SK-N-SH (cell line): ENCODE measurements at regions not wholly inside any gene's neighbourhood (a gene's known extent, or its start where the extent isn't known, plus 50 kb on each side); places are given as distances from the start of the nearest gene placed in this dataset.
A peak's percentile ranks its signal among the peaks of the same experiment; 100 is the strongest.

ENCODE experiments used
- CTCF ChIA-PET: fragments of 300-600, 350-600 bp; formaldehyde crosslinking; extraction: SDS; loops from one replicate; lab custom pipeline; 2021; lab: Yijun Ruan, JAX
- POLR2A ChIA-PET: fragments of 350-600 bp; sonication (Branson Sonifier 250); formaldehyde crosslinking; extraction: SDS; loops from one replicate; lab custom pipeline; 2020; ENCODE audit warnings: antibody characterized with exemption, inconsistent platforms; lab: Yijun Ruan, JAX
- DNase-seq: peaks from one replicate; pipeline ENCODE4 v3.0.0; 2012
- H2AFZ ChIP-seq: fragments of 200-600 bp; sonication (generic); 2 replicates; pipeline ENCODE4 v1.8.1; 2016; ENCODE audit warnings: antibody characterized with exemption, mild to moderate bottlenecking, low read depth
- H3F3A ChIP-seq: fragments of 200-600 bp; sonication (generic); replicated peaks from 2 replicates; pipeline ENCODE3; 2016; ENCODE audit warnings: antibody characterized with exemption, mild to moderate bottlenecking; ENCODE audit not compliant: insufficient read depth
- H3K27ac ChIP-seq, 2 experiments: fragments of 200-500 bp in 1 of 2; fragments of 200-600 bp in 1 of 2; sonication (Bioruptor generic) in 1 of 2; sonication (generic), shearing (Covaris generic) in 1 of 2; 2 replicates each; pipeline versions ENCODE4 v1.5.1 to v1.6.1; 2014 to 2016; ENCODE audit warnings: low read depth in 2 of 2, inconsistent platforms in 1 of 2, low read length in 1 of 2, mild to moderate bottlenecking in 1 of 2, mixed read lengths in 1 of 2
- H3K27me3 ChIP-seq: fragments of 200-600 bp; sonication (generic), shearing (Covaris generic); 2 replicates; pipeline ENCODE4 v1.6.1; 2016; ENCODE audit warnings: mixed run types; ENCODE audit not compliant: insufficient read depth
- H3K36me3 ChIP-seq, 2 experiments: fragments of 200-500 bp in 1 of 2; fragments of 200-600 bp in 1 of 2; sonication (Bioruptor generic) in 1 of 2; sonication (generic) in 1 of 2; replicated peaks in 1 of 2; 2 replicates each; pipeline versions ENCODE3 to v1.5.1; 2014 to 2016; ENCODE audit warnings: low read length in 1 of 2, mild to moderate bottlenecking in 1 of 2; ENCODE audit not compliant: insufficient read depth in 2 of 2, control insufficient read depth in 1 of 2
- H3K4me1 ChIP-seq, 2 experiments: fragments of 200-500 bp in 1 of 2; fragments of 200-600 bp in 1 of 2; sonication (Bioruptor generic) in 1 of 2; sonication (generic), shearing (Covaris generic) in 1 of 2; 2 replicates each; pipeline versions ENCODE4 v1.5.1 to v1.6.1; 2014 to 2016; ENCODE audit warnings: low read depth in 1 of 2, low read length in 1 of 2, mixed run types in 1 of 2; ENCODE audit not compliant: insufficient read depth in 2 of 2, control insufficient read depth in 1 of 2
- H3K4me2 ChIP-seq: fragments of 200-600 bp; sonication (generic), shearing (Covaris generic); 2 replicates; pipeline ENCODE4 v1.6.1; 2017; ENCODE audit warnings: mixed run types
- H3K4me3 ChIP-seq, 2 experiments: fragments of 200-500 bp in 1 of 2; fragments of 200-600 bp in 1 of 2; sonication (Bioruptor generic) in 1 of 2; sonication (generic), shearing (Covaris generic) in 1 of 2; 2 replicates each; pipeline versions ENCODE4 v1.5.1 to v1.8.1; 2014 to 2016; ENCODE audit warnings: low read depth in 2 of 2, inconsistent platforms in 1 of 2, low read length in 1 of 2, mild to moderate bottlenecking in 1 of 2, mixed read lengths in 1 of 2, moderate library complexity in 1 of 2
- H3K79me2 ChIP-seq: fragments of 200-600 bp; sonication (generic); 2 replicates; pipeline ENCODE4 v1.8.1; 2017; ENCODE audit warnings: mild to moderate bottlenecking; ENCODE audit not compliant: insufficient read depth
- H3K9ac ChIP-seq: fragments of 200-600 bp; sonication (generic); 2 replicates; pipeline ENCODE4 v1.6.1; 2017; ENCODE audit warnings: mixed run types
- H3K9me2 ChIP-seq: fragments of 200-600 bp; sonication (generic); 2 replicates; pipeline ENCODE4 v1.6.1; 2017; ENCODE audit warnings: mixed run types
- H3K9me3 ChIP-seq: fragments of 200-600 bp; sonication (generic); 2 replicates; pipeline ENCODE4 v1.6.1; 2017; ENCODE audit warnings: mixed run types, mild to moderate bottlenecking, moderate library complexity
- H4K20me1 ChIP-seq: fragments of 200-600 bp; sonication (generic); 2 replicates; pipeline ENCODE4 v1.6.1; 2017; ENCODE audit warnings: mild to moderate bottlenecking, mixed run types; ENCODE audit not compliant: insufficient read depth
- CHD2 ChIP-seq: fragments of 150-350 bp; IDR thresholded peaks from 2 replicates; pipeline ENCODE4 v1.6.1; 2018; ENCODE audit warnings: low read length; ENCODE audit not compliant: partially characterized antibody
- EZH2phosphoT487 ChIP-seq: fragments of 200-600 bp; sonication (generic); IDR thresholded peaks from 2 replicates; pipeline ENCODE4 v1.6.1; 2017; ENCODE audit warnings: low read depth, mixed run types, mild to moderate bottlenecking, antibody characterized with exemption, moderate library complexity, borderline replicate concordance
- FOSL2 ChIP-seq: IDR thresholded peaks from 2 replicates; pipeline ENCODE4 v1.4.0; 2012; ENCODE audit warnings: low read depth, mild to moderate bottlenecking, moderate library complexity, borderline replicate concordance
- FOXJ3 ChIP-seq: sonication (generic); formaldehyde crosslinking; IDR thresholded peaks from 2 replicates; pipeline ENCODE4 v1.5.1; 2020; ENCODE audit warnings: mild to moderate bottlenecking, missing genetic modification reagents
- FOXM1 ChIP-seq: IDR thresholded peaks from 2 replicates; pipeline ENCODE4 v1.4.0; 2012; ENCODE audit warnings: low read depth, mild to moderate bottlenecking
- GABPA ChIP-seq: IDR thresholded peaks from 2 replicates; pipeline ENCODE4 v1.4.0; 2012; ENCODE audit warnings: low read depth, mild to moderate bottlenecking
- JUND ChIP-seq: IDR thresholded peaks from 2 replicates; pipeline ENCODE4 v1.4.0; 2012
- MEF2A ChIP-seq: IDR thresholded peaks from 2 replicates; pipeline ENCODE4 v1.4.0; 2012; ENCODE audit warnings: low read depth, borderline replicate concordance
- MXI1 ChIP-seq: IDR thresholded peaks from 2 replicates; pipeline ENCODE4 v1.6.1; 2012; ENCODE audit warnings: mild to moderate bottlenecking, low read depth, low read length, improper control_type of control experiment
- NFIC ChIP-seq: IDR thresholded peaks from 2 replicates; pipeline ENCODE4 v1.4.0; 2012; ENCODE audit warnings: borderline replicate concordance
- POLR2AphosphoS5 ChIP-seq: IDR thresholded peaks from 2 replicates; pipeline ENCODE4 v1.6.1; 2012; ENCODE audit warnings: low read depth, low read length
- RCOR1 ChIP-seq: fragments of 150-350 bp; IDR thresholded peaks from 2 replicates; pipeline ENCODE4 v1.6.1; 2017; ENCODE audit warnings: antibody characterized with exemption, low read length
- SMC3 ChIP-seq: IDR thresholded peaks from 2 replicates; pipeline ENCODE4 v1.6.1; 2012; ENCODE audit warnings: low read depth, low read length, improper control_type of control experiment
- TAF1 ChIP-seq: IDR thresholded peaks from 2 replicates; pipeline ENCODE4 v1.6.1; 2012; ENCODE audit warnings: low read depth, mild to moderate bottlenecking, low read length, moderate library complexity, borderline replicate concordance
- TCF12 ChIP-seq: IDR thresholded peaks from 2 replicates; pipeline ENCODE4 v1.4.0; 2012
- YY1 ChIP-seq: IDR thresholded peaks from 2 replicates; pipeline ENCODE4 v1.4.0; 2012; ENCODE audit warnings: low read depth, mild to moderate bottlenecking
- WGBS: methylation state at CpG from one replicate; pipeline ENCODE4 v1.1.6; 2017; ENCODE audit warnings: low lambda C conversion rate; 5-methylcytosine and 5-hydroxymethylcytosine counted together
- TF ChIP-seq, protein P1 (sequence below): IDR thresholded peaks from 2 replicates; pipeline ENCODE4 v1.6.1; 2012; ENCODE audit warnings: mild to moderate bottlenecking, low read depth, low read length, moderate library complexity
- TF ChIP-seq, protein P2 (sequence below): fragments of 200-600 bp; sonication (generic); IDR thresholded peaks from 2 replicates; pipeline ENCODE4 v1.6.1; 2017; ENCODE audit warnings: antibody characterized with exemption, mild to moderate bottlenecking, moderate library complexity
- TF ChIP-seq, protein P3 (sequence below): fragments of 150-350 bp; IDR thresholded peaks from 2 replicates; pipeline ENCODE4 v1.6.1; 2017; ENCODE audit warnings: antibody characterized with exemption, low read length, low read depth, borderline replicate concordance

DNA sequence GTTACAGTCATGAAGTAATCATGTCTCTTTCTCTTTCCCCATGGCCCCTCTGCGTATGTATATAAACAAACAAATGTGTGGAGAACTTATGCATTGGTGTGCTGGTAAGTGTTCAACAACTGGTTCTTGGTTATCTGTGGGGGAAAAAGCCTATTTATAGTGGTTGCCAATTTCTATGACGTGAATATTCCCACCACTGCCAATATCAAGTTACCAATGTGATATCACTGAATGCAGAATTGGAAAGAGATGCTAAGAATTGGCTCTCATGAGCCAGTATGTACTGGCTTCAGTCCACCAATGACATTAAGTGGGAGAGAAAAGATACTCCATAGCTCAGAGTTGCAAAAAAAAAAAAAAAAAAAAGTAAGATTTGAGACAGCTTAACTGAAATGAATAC lies 399.7 kb downstream of the REEP3 start (continued):
- no peak for TF ChIP-seq CHD2

DNA sequence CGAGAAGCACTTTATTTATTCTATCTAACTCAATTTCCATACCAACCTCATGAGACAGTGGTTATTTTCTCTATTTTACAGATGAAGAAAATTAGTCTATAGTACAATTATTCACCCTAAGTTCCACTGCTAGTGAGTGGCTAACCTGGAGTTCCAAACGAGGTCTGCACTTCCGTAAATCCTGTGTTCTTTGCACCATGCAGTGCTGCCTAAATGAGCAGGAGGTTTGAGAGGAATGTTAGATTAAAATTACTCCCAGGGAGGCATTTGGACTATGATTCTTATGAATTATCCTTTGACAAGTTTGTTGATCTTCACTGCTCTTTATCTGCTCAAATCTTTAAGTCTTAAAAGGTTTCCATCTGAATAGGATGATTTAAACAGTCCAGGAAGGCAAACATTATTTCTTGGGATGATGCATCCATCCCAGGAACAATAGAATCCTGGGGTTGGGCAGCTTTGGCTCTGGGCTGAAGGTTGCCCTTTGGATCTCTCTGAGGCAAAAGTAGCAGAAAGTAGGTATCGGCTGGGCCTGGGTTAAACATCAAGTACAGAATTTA lies 400.8 kb downstream of the REEP3 start:
- H4K20me1 ChIP-seq: no peaks in the 10 kb centered on the region
- no peaks in the 10 kb centered on the region for H3F3A ChIP-seq
- H3K9me2 ChIP-seq: no peaks in the 10 kb centered on the region
- WGBS: 52% methylated on average over 4 of the region's 4 CpGs
- no peaks in the 10 kb centered on the region for H3K27me3 ChIP-seq
- no peak for DNase-seq
- H3K79me2 ChIP-seq: no peaks in the 10 kb centered on the region
- no peak overlapping the region for H3K4me3 ChIP-seq
- POLR2A ChIA-PET: no interaction called here
- no peaks in the 10 kb centered on the region for H3K9me3 ChIP-seq
- no peak for TF ChIP-seq FOSL2
- no peak for TF ChIP-seq TCF12
- TF ChIP-seq, protein P1, sequence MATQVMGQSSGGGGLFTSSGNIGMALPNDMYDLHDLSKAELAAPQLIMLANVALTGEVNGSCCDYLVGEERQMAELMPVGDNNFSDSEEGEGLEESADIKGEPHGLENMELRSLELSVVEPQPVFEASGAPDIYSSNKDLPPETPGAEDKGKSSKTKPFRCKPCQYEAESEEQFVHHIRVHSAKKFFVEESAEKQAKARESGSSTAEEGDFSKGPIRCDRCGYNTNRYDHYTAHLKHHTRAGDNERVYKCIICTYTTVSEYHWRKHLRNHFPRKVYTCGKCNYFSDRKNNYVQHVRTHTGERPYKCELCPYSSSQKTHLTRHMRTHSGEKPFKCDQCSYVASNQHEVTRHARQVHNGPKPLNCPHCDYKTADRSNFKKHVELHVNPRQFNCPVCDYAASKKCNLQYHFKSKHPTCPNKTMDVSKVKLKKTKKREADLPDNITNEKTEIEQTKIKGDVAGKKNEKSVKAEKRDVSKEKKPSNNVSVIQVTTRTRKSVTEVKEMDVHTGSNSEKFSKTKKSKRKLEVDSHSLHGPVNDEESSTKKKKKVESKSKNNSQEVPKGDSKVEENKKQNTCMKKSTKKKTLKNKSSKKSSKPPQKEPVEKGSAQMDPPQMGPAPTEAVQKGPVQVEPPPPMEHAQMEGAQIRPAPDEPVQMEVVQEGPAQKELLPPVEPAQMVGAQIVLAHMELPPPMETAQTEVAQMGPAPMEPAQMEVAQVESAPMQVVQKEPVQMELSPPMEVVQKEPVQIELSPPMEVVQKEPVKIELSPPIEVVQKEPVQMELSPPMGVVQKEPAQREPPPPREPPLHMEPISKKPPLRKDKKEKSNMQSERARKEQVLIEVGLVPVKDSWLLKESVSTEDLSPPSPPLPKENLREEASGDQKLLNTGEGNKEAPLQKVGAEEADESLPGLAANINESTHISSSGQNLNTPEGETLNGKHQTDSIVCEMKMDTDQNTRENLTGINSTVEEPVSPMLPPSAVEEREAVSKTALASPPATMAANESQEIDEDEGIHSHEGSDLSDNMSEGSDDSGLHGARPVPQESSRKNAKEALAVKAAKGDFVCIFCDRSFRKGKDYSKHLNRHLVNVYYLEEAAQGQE: no peak
- TF ChIP-seq, protein P2, sequence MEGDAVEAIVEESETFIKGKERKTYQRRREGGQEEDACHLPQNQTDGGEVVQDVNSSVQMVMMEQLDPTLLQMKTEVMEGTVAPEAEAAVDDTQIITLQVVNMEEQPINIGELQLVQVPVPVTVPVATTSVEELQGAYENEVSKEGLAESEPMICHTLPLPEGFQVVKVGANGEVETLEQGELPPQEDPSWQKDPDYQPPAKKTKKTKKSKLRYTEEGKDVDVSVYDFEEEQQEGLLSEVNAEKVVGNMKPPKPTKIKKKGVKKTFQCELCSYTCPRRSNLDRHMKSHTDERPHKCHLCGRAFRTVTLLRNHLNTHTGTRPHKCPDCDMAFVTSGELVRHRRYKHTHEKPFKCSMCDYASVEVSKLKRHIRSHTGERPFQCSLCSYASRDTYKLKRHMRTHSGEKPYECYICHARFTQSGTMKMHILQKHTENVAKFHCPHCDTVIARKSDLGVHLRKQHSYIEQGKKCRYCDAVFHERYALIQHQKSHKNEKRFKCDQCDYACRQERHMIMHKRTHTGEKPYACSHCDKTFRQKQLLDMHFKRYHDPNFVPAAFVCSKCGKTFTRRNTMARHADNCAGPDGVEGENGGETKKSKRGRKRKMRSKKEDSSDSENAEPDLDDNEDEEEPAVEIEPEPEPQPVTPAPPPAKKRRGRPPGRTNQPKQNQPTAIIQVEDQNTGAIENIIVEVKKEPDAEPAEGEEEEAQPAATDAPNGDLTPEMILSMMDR: no peak
- no peak for TF ChIP-seq MXI1
- TF ChIP-seq CHD2: no peak
- no peak for TF ChIP-seq MEF2A
- no peak for TF ChIP-seq POLR2AphosphoS5
- no peak for TF ChIP-seq EZH2phosphoT487
- TF ChIP-seq FOXM1: no peak
- TF ChIP-seq SMC3: no peak
- TF ChIP-seq JUND: no peak
- TF ChIP-seq, protein P3, sequence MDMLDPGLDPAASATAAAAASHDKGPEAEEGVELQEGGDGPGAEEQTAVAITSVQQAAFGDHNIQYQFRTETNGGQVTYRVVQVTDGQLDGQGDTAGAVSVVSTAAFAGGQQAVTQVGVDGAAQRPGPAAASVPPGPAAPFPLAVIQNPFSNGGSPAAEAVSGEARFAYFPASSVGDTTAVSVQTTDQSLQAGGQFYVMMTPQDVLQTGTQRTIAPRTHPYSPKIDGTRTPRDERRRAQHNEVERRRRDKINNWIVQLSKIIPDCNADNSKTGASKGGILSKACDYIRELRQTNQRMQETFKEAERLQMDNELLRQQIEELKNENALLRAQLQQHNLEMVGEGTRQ: no peak
- no peak for TF ChIP-seq RCOR1
- TF ChIP-seq TAF1: no peak
- TF ChIP-seq YY1: no peak
- TF ChIP-seq NFIC: no peak
- TF ChIP-seq GABPA: no peak
- no peak for TF ChIP-seq FOXJ3 (CRISPR knock-in tag)
- no peak overlapping the region for H3K4me2 ChIP-seq
- H2AFZ ChIP-seq: no peak overlapping the region
- CTCF ChIA-PET: interaction anchor here (2.5 kb wide), 1 partner anchor 55 kb away, joined by 9 read pairs; no protein-coding TSS in a partner anchor
- H3K4me1 ChIP-seq: no peaks in the 10 kb centered on the region
- no peak overlapping the region for H3K9ac ChIP-seq
- no peaks in the 10 kb centered on the region for H3K36me3 ChIP-seq
- peak overlapping the region in 1 of 2 experiments; percentile 27; a peak in 1 of 4 replicates for H3K27ac ChIP-seq
